ENCODE measurements at regions not wholly inside any gene's neighbourhood (a gene's known extent, or its start where the extent isn't known, plus 50 kb on each side); places are given as distances from the start of the nearest gene placed in this dataset.

DNA sequence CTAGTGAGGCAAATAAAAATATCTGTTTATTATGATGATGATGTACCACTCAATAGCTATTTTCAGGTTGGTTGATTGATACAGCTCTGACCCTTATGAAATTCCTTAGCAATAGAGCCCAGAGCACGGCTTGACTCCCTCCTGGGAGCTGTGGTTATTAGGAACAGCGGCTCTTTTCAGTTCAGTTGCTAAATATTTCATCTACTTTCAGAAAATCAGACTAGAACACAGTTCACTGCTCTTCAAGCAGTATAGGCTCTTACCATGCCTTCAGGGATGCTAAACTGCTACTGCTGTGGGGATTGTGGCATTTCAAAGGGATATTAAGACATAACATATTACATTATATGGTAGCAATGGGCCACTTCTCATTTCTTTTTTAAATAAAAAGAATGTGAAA is 218.8 kb downstream of the SNCA start:
- no peaks in the 10 kb centered on the region for H3K9me1 ChIP-seq (ENCODE audit: control insufficient read depth, insufficient read depth, low read length)
- H4K20me1 ChIP-seq (replicated peaks; ENCODE audit: control insufficient read depth, insufficient read depth, low read length) = no peaks in the 10 kb centered on the region
- no peak overlapping the region for H3K27ac ChIP-seq (ENCODE audit: extremely low read depth, low read depth, low read length)
- DNase-seq (ENCODE audit: extremely low read depth in 1 of 4, low spot score in 3 of 4) (no peak), ATAC-seq (no peak), FAIRE-seq (no peak)
- H3K4me1 ChIP-seq (replicated peaks in 1 of 2; ENCODE audit: control insufficient read depth in 2 of 2, insufficient read depth in 2 of 2, low read length in 2 of 2) = no peaks in the 10 kb centered on the region
- WGBS (ENCODE audit: insufficient coverage, low coverage, missing lambda C conversion rate) = 0% methylated on average over 2 of the region's 2 CpGs
- no peak overlapping the region for H3K4me2 ChIP-seq (ENCODE audit: insufficient read depth, low read length)
- H3K79me2 ChIP-seq (ENCODE audit: control insufficient read depth, insufficient read depth, low read length) = no peaks in the 10 kb centered on the region
- H3K36me3 ChIP-seq (ENCODE audit: control insufficient read depth, insufficient read depth, low read length) = no peaks in the 10 kb centered on the region
- H2AFZ ChIP-seq (ENCODE audit: low read depth, low read length) = no peak overlapping the region
- intact Hi-C loops (cut with micrococcal nuclease) = no loop called here
- no peak overlapping the region for H3K9ac ChIP-seq (ENCODE audit: insufficient read depth in 1 of 2, low read depth in 2 of 2, low read length in 2 of 2)
- CTCF ChIA-PET (ENCODE audit: low intra/inter-chr PET ratio) = no interaction called here
- H3K9me3 ChIP-seq (replicated peaks; ENCODE audit: control insufficient read depth, insufficient read depth, low read depth, low read length) = no peaks in the 10 kb centered on the region
- in situ Hi-C loops (cut with MboI) = no loop called here
- H3K4me3 ChIP-seq = no peak overlapping the region
- POLR2A ChIA-PET = no interaction called here
- no TSS peak for BruUV-seq (replicated peaks)
- no peaks in the 10 kb centered on the region for H3K27me3 ChIP-seq (ENCODE audit: control insufficient read depth in 2 of 2, insufficient read depth in 2 of 2, low read length in 2 of 2)
- no peak for TF ChIP-seq EHMT2 (IDR thresholded peaks at IDR 0.05)

GRCh38 chr4:89617317-89617716 is 219.6 kb downstream of the SNCA start:
- no peak for ATAC-seq
- no peaks in the 10 kb centered on the region for H3K9me1 ChIP-seq (ENCODE audit: control insufficient read depth, insufficient read depth, low read length)
- no peak overlapping the region for H2AFZ ChIP-seq (ENCODE audit: low read depth, low read length)
- WGBS (ENCODE audit: insufficient coverage, low coverage, missing lambda C conversion rate) = 11% methylated on average over 3 of the region's 3 CpGs
- H3K9ac ChIP-seq (ENCODE audit: insufficient read depth in 1 of 2, low read depth in 2 of 2, low read length in 2 of 2) = no peak overlapping the region
- no peak overlapping the region for H3K27ac ChIP-seq (ENCODE audit: extremely low read depth, low read depth, low read length)
- in situ Hi-C loops (cut with MboI) (no loop called here), intact Hi-C loops (cut with micrococcal nuclease) (no loop called here)
- POLR2A ChIA-PET = no interaction called here
- H3K4me3 ChIP-seq = no peak overlapping the region
- no peak for FAIRE-seq
- no peaks in the 10 kb centered on the region for H3K36me3 ChIP-seq (ENCODE audit: control insufficient read depth, insufficient read depth, low read length)
- H3K4me1 ChIP-seq (replicated peaks in 1 of 2; ENCODE audit: control insufficient read depth in 2 of 2, insufficient read depth in 2 of 2, low read length in 2 of 2) = no peaks in the 10 kb centered on the region
- H4K20me1 ChIP-seq (replicated peaks; ENCODE audit: control insufficient read depth, insufficient read depth, low read length) = no peaks in the 10 kb centered on the region
- H3K27me3 ChIP-seq (ENCODE audit: control insufficient read depth in 2 of 2, insufficient read depth in 2 of 2, low read length in 2 of 2) = no peaks in the 10 kb centered on the region
- no TSS peak for BruUV-seq (replicated peaks)
- CTCF ChIA-PET (ENCODE audit: low intra/inter-chr PET ratio) = no interaction called here
- no peaks in the 10 kb centered on the region for H3K9me3 ChIP-seq (replicated peaks; ENCODE audit: control insufficient read depth, insufficient read depth, low read depth, low read length)
- TF ChIP-seq ILF3 (IDR thresholded peaks at IDR 0.05; ENCODE audit: borderline replicate concordance) (no peak), CBFA2T3 (IDR thresholded peaks at IDR 0.05) (no peak), SAFB (IDR thresholded peaks at IDR 0.05; ENCODE audit: borderline replicate concordance, low read depth, low read length) (no peak), EZH2 (IDR thresholded peaks at IDR 0.05; ENCODE audit: borderline replicate concordance, low read depth, low read length) (no peak), KDM5B (IDR thresholded peaks at IDR 0.05; ENCODE audit: insufficient replicate concordance, low read depth, low read length) (no peak), NFIC (IDR thresholded peaks at IDR 0.05) (no peak), ZNF707 (CRISPR knock-in tag; conservative IDR thresholded peaks at IDR 0.05) (no peak), ZNF512 (tag; IDR thresholded peaks at IDR 0.05) (no peak), ZNF23 (CRISPR knock-in tag; IDR thresholded peaks at IDR 0.05) (no peak), SP2 (IDR thresholded peaks at IDR 0.05; ENCODE audit: extremely low read depth, low read depth, low read length, poor library complexity, severe bottlenecking) (no peak), YBX1 (IDR thresholded peaks at IDR 0.05) (no peak), ZNF699 (CRISPR knock-in tag; IDR thresholded peaks at IDR 0.05; ENCODE audit: insufficient replicate concordance) (no peak), DEAF1 (CRISPR knock-in tag; IDR thresholded peaks at IDR 0.05) (no peak), GABPB2 (CRISPR knock-in tag; conservative IDR thresholded peaks at IDR 0.05) (no peak), PTBP1 (IDR thresholded peaks at IDR 0.05; ENCODE audit: low read depth, low read length) (no peak), HDAC1 (IDR thresholded peaks at IDR 0.05) (no peak)
- no peak for DNase-seq (ENCODE audit: extremely low read depth in 1 of 4, low spot score in 3 of 4)
- H3K79me2 ChIP-seq (ENCODE audit: control insufficient read depth, insufficient read depth, low read length) = no peaks in the 10 kb centered on the region
- H3K4me2 ChIP-seq (ENCODE audit: insufficient read depth, low read length) = no peak overlapping the region
